DND-41 (cell line): ENCODE measurements at regions not wholly inside any gene's neighbourhood (a gene's known extent, or its start where the extent isn't known, plus 50 kb on each side); places are given as distances from the start of the nearest gene placed in this dataset.

Experiments used
- CTCF ChIP-seq: IDR thresholded peaks from 2 replicates; pipeline ENCODE4 v1.5.1; 2012; ENCODE audit warnings: borderline replicate concordance, low read length, moderate library complexity, mild to moderate bottlenecking; ENCODE audit not compliant: poor library complexity, severe bottlenecking; ENCODE audit errors: extremely low read depth
- EZH2 ChIP-seq: IDR thresholded peaks from 3 replicates; pipeline ENCODE4 v1.6.1; 2012; ENCODE audit warnings: borderline replicate concordance, low read depth, mild to moderate bottlenecking, moderate library complexity, low read length, inconsistent platforms; ENCODE audit not compliant: severe bottlenecking

GRCh38 chr5:102579379-102579778 lies 80.6 kb upstream of the SLCO6A1 start:
- TF ChIP-seq CTCF, result no peak
- no peak for TF ChIP-seq EZH2
